GM21529 (cell line): ENCODE measurements at regions not wholly inside any gene's neighbourhood (a gene's known extent, or its start where the extent isn't known, plus 50 kb on each side); places are given as distances from the start of the nearest gene placed in this dataset.

Experiments used
- ATAC-seq: cut with Tn5 transposase; IDR thresholded peaks from one replicate; pipeline ENCODE4 v1.9.1; 2021; ENCODE audit not compliant: unreplicated experiment

DNA sequence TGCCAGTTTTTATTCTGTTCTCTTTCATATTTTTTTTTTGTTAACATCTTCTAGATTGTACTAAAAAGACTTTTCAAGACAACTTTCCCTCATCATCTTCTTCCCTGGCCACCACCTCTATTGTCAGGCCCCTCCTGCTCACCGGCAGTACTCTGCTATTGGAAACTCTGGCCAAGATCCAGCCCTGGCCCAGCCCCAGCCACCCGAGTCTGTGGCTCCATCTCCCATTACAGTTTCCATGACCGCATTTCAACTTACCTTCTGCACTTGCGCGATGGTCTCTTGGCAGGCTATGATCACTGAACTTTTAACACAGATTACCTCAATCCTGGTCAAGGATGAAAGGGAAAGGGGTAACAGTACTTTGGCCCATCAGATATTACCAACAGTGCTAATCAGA, 137.7 kb upstream of the POM121L12 start:
- no peak for ATAC-seq

DNA sequence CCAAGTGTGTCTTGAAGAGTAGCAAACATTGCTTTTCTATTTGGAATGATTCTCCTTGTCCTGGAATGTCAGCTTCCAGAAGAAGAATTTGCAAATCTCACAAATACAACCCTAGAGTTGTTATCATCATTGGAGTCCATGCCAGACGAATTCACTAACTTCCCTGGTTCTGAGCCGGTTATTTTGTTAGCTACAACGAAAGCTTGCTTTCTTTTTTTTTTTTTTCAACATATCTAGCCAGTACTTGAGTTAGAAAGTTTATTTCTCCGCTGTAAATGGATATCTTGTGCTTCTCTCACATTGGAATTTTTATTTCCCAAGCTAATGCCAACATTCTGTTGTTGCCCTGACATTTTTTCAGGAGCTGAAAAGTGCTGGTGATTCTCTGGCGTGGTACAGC, 138.1 kb upstream of the POM121L12 start:
- ATAC-seq = no peak

DNA sequence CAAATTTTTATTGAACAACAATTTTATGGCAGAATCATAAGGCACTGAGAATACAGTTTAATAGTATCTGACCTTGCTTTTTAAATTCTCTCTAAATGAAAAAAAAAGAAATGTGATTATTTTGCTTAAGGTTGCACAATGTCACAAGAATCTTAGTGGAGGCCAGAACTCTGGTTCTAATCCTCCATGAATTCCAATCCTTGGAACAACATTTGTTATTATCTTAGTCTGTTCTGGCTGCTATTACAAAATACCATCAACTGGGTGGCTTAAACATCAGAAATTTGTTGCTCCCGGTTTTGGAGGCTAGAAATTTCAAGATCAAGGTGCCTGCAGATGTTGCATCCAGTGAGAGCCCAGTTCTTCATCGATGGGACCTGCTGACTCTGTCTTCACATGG, 158.2 kb upstream of the POM121L12 start:
- no peak for ATAC-seq

DNA sequence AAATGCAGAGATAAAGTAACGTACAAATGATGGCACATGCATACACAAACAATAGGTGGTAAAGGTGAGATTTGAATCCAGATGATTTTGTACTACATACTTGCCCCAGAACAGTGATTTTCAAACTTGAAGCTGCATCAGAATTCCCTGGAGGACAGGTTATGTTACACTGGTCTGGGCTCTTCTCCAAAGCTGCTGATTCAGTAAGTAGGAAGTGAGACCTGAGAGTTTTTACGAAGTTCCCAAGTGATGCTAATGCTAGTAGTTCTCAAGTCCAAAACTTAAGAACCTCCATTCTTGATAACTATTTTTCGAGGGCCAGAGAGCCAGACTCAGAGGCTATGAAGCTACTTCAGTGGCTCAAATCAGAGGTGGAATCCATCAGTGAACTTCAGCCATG, 159.0 kb upstream of the POM121L12 start:
- ATAC-seq = no peak

DNA sequence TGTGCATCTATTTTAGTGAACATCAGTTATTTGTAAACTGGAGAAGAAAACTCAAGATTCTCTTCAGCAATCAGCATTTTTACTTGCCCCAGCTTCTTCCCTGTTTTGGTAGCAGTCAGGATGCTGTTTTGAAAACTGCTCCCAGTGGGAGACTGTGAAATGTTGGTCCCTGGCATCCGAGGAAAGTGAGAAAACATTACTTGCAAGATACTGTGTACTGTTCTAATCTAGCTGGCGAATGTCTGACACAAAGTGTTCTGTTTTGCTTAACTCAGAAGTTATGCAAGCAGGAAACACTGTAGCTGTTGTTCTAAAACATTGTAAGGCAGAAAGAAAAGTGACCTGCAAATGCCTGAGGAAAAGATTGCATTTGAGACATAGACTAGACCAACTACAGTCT, 171.8 kb upstream of the POM121L12 start:
- no peak for ATAC-seq

DNA sequence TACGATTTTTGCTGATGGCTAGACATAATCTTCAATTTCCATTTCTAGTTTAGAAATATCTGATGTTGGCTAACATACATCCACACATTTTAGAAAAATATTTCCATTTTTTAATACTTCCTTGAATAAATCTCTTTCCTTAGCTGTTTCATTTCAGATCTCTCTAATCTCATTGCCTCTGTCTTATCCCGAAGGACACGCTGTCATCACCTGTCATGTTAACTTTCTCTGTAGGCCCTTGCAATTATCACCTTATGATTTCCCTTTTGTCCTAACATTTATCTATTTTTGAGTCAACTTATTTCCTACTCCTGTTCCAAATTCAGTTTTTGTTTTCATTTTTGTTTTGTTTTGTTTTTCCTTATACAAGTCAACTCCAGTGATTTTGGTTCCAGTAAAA, 173.1 kb upstream of the POM121L12 start:
- ATAC-seq = no peak

DNA sequence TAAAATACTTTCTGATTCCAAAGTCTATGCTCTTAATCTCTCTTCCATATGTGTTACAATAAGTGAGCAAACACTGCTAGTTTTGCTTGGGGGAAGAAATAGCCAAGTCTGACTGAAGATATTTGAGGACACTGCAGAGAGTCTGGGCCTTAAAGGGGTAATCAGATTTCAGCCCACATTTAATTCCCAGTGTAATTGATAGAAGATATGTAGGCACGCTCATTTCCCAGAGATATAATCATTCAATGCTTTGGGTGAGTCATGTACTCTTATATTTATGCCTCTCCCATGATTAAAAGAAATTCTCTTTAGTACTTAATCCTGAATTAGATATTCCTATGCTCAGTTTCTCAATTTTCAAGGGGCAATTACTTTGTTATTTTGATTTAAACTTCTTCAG, 178.1 kb upstream of the POM121L12 start:
- no peak for ATAC-seq

DNA sequence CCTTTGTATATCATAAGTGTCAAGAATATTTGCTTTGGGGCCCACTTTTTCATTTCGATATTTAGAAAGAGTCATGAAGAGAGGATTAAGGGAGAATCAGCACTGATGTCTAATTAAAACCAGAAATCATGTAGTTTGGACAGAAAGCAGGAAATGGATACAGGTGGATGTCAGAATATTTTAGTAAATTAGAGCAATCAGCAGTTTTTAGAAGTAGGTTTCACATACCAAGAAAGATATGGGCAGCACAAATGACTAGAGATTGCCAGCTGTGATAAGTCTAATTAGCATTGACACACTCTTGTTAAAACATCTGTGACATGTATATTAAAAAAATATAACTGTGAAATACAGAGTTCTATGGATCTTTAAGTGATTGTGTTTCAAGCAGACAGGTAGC, 180.8 kb upstream of the POM121L12 start:
- ATAC-seq = no peak

DNA sequence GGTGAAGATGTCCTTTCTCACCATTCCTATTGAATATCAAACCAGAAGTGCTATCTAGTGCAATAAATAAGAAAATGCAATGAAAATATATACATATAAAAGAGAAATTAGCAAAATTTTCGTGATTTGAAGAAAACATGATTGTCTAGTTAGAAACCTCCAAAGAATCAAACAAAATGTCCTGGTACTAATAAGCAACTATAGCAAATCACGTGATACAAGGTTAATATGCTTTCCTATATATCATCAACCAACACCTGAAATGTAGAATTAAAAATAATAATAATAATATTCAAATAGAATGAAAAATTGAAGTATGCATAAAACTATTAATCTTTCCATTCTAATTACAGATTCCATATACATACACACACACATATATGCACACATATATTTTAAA, 183.9 kb upstream of the POM121L12 start:
- ATAC-seq = no peak

DNA sequence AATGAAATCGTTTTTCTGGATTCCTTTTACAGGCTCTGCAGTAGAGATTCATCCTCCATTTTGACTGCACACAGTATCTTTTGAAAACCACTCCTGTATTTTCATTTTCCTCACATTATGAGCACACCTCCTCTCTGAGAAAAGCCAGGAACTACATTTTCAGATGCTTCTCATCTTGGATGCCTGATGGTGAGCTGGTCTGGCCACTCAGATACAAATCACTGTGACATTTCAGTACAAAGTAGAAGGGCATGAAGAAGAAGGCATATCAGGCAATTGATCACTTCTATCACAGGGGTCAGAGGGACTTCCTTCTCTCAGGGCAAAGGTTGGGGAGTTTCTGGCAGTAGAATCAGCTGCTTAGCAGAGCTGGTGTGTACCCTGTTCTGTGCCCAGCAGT, 192.0 kb upstream of the POM121L12 start:
- ATAC-seq = no peak

DNA sequence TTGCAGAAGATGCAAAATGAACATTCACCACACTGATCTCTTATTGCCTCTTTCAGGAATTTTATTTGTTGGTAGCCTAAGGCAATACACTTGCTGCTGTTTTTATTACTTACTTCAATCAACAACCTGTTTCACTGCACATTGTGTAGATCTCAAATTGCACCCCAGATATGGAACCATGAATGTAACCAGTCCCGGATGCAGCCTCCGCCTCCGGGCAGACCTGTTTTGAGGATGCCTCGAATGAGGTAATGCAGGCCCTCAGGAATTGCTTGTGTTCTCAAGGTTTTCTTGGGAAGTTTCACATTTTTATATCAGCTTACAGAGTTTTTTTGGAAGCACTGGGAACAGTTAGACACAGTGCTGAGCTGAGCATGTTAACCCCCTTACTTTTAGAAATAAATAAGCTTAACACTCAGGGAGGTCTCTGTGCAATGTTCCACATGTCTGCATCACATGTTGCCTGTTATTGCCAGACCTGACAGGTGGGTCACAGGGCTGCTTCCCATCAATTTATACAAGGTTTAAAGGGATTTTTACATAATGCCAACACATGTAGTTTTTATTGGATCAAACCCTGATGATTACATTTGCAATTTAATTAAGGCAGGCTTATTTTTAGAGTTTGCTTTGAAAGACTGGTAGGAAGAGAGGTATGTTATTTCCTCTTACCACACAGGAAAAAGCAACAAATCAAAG, 193.1 kb upstream of the POM121L12 start:
- no peak for ATAC-seq

DNA sequence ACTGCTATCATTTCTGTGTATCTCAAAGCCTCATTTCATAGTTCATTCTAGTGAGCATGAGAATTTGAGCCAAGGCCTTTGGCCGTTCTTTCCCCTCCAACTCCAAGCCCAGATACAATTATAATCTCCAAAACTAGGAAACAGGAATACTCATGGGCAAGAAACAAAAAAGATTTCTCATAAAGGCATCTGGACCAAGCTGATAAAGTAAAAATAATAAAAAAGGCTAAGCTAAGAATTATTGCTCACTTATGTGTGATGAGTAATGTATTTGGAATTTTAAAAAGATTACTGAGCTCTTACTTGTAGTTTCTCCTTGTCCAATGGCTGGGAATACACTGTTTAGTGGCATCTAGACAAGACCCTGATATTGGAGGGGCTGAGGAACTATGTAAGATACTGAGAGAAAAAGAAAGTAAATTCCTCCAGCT, 196.4 kb upstream of the POM121L12 start:
- ATAC-seq = no peak

DNA sequence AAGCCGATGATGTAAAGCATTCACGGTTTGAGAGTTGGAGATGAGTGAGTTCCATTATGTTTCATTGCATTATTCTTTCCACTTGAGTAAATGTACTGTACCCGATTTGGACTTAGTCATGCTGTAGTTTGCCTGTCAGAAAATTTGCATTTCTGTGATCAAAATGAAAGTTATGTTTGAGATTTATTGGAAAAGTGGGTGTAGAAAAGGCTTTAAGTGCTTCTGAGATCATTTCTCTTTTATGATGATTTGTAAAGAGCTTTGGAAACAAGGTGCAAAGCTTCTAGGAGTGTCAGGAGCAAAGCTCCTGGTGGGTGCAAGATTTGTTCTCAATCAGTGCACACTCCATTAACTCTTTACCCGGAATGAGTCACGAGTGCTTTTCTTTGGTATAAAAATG, 204.1 kb upstream of the POM121L12 start:
- no peak for ATAC-seq

DNA sequence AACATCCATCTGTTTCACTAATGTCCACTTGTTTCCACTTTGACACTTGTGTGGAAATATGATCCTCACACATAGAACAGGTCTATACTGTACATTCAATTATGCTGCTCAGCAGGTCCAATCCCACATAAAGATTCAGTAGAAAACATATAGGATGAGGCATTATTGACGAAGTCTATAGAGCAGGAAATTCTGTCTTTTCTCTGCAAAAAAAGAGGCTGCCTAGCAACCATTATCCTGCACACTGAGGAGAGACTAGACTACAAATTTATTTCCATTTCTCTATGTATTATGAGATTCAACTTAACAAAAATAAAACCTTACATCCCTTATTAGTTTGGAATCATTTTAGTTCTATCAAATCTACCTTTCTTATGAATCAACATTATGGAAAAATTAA, 204.6 kb upstream of the POM121L12 start:
- no peak for ATAC-seq

DNA sequence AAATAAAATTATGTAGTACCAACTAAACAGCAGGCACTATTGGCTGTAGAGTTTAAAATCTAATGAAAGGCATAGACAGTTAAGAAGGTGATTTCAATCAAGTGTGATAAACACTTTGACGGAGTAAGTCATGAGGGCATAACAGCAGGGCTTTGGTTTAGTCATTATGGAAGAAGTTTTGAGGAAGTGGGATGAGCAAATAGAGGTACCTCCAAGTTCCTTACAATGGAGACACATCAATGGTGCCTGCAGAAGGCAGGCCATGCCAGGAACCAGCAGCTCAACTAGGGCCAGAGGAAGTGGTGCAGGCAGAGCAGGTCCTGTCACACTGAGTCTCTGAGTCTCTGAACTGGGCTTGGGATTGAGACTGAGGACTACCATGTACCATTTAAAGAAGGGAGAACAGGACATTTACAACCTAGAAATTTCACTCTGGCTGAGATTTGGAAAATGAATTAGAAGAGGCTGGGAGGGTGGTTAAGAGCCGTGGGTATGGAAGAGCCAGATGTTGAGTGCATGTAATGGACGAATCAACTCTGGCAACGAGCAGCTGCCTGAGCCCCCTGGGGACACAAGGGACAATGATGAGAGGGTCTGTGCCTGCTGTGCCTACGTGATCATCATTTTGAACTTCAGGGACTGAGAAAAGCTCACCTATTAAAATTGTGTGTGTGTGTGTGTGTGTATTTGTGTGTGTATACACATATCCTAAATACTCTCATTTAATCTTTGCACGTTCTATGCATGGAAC, 208.7 kb upstream of the POM121L12 start:
- no peak for ATAC-seq

DNA sequence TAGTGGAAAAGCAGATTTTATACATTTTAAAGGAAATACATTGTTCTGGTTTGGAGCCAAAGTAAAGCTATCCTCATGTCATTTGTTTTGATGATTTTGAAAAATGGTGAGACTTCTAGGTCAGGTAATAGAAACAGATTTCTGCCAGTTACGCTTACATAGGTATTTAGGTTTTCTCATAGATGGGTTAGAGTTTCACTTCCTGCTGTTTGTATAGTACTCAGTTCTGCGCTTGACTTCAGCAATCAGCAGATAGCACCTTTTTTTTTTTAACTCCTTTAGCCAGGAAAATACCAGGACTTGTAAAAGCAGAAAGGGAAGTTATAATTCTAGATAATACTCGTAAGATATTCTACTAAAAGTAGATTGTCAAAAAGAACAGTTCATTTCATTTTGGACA, 209.8 kb upstream of the POM121L12 start:
- ATAC-seq = no peak

DNA sequence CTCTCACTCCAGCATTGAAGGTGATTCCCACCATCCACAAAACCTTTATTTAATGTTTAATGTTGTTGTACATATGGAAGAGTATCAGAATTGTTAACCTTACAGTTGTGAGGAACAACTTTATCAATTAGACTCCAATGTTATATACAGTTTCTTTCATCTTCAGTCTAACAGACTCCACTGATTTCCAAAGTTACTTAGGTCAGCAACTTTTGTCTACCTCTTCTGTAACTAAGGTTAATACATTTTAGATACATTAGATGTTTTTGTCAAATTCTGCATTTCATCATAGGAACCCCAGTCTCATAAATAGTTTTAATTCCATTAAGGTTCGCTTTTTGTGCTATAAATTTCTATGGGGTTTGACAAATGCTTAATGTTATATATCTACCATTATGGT, 223.9 kb upstream of the POM121L12 start:
- ATAC-seq = no peak

DNA sequence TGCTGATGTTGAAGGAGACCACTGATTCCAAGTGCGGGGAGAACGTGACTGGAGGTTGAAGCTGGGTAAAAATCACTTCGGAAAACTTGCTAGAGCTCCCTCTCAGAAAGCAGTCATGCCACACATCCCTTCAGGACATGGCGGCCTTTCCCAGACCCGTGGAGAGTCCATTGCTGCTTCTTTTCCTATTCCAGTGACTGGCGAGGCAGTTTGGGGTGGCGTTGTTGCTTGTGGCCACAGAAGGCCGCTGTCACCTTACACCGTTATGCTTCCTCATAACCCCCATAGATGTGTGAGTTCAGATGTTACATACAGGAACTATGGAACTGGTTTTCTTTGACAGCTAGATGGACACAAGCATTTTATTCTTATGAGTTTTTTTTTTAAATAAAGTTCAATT, 235.6 kb upstream of the POM121L12 start:
- no peak for ATAC-seq

DNA sequence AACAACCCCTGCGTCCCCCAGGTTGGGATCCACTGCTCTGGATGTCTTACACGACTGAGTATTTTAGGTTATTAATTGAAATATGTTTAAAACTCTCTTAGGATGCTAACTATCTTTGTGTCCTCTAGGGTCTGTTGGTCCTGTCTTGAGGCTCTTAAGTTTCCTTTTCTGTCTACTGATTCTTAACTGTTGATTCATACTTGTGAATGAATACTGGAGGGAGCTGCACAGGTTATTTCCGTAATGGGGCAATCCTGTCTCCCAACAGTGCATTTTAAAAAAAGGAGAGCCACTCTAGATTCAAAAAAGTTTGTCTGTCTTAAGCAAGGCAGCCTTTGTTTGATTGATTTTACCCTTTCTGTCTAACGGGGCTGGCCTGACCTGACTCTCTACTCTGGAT, 237.6 kb upstream of the POM121L12 start:
- ATAC-seq = no peak

DNA sequence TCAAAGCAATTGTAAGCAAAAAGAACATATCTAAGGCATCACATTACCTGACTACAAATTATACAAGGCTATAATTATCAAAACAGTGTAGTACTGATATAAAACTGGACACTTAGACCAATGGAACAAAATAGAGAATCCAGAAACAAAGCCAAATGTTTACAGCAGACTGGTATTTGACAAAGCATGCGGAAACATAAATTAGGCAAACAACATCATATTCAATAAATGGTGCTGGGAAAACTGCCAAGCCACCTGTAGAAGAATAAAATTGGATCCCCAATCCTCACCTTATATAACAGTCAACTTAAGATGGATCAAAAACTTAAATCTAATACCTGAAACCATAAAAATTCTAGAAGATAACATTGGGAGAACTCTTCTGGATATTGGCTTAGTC, 240.8 kb upstream of the POM121L12 start:
- no peak for ATAC-seq

DNA sequence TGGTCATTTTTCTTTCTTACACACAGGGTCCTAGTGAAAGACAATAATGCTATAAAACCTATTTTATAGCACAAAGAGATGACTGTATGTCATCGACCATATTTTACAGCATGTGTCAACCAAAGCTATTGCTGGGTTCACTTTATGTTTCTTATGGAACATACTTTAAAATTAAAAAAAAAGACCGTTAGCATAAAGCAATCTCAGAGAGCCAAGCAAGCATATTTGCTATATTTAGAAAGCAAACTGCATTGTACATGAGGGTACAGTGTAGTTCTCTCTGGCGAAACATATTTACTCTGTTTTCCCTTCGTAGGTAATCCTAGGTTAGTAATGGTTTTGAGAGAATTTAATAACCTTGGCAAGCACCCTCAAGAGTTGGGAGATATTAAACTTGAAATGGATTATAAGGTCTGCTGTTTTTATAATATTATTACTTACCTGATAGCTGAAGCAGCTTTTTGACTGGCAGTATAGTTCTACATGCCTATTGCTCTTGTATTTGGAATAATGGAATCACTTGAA, 244.2 kb upstream of the POM121L12 start:
- no peak for ATAC-seq

DNA sequence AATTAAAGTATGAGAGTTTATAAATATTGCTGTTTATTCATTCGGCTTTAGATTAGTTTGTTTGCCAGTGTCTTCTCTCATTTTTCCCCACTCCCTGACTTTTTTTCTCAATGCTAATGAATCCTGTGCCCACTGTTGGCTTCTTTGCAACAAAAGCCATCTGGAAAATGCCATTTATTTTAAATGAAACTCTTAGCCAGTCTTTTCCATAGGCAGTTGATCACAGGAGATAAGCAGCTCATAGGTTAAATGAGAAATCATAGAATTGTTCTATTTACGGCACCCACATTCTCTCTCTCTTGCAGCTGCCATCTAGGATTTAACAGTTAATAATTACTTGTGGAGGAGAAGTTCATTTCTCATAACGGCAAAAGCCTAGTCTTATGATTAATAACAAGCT, 249.3 kb upstream of the POM121L12 start:
- ATAC-seq = no peak

DNA sequence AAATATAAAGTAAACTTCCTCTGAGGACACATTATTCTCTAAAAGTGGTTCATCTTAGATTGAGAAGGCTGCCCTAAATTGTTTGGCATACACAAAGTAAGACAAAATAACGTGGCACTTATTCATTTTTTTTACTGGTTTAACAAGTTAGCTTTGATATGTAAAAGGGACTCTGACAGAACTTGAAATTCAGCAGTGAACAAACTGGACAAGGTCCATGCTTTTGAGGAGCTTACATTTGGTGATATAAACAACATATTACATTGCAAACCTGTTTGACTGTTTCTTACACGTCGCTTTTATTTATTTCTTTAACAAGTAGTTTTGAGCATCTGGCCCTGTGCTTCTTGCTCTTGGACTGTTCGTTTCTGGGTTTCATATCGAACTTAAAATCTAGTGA, 253.1 kb upstream of the POM121L12 start:
- no peak for ATAC-seq
